Activated naive CD4-positive, alpha-beta T cell treated with anti-CD3 and anti-CD28 coated beads, Interleukin-2, amount 10 ng/mL, durations not matched to agents 7 days and 5 days (primary cell): ENCODE measurements at regions not wholly inside any gene's neighbourhood (a gene's known extent, or its start where the extent isn't known, plus 50 kb on each side); places are given as distances from the start of the nearest gene placed in this dataset.

Source experiments
- CTCF ChIA-PET: fragments of 350-600 bp; sonication (Branson Sonifier 250); formaldehyde crosslinking; loops from one replicate; lab custom pipeline; 2021; ENCODE audit warnings: antibody characterized with exemption; lab: Charles Lee
- DNase-seq: peaks from one replicate; pipeline ENCODE4 v3.0.0-alpha.2; 2020
- H3K27ac Mint-ChIP-seq: one replicate; pipeline ENCODE4 v1.8.0; 2021; ENCODE audit warnings: mild to moderate bottlenecking, moderate library complexity, mixed read lengths
- H3K27me3 Mint-ChIP-seq: one replicate; pipeline ENCODE4 v1.8.0; 2021; ENCODE audit warnings: mild to moderate bottlenecking, mixed read lengths
- H3K36me3 Mint-ChIP-seq: one replicate; pipeline ENCODE4 v1.8.0; 2021; ENCODE audit warnings: mixed read lengths
- H3K4me1 Mint-ChIP-seq: one replicate; pipeline ENCODE4 v1.8.0; 2021; ENCODE audit warnings: mixed read lengths
- H3K4me3 Mint-ChIP-seq: one replicate; pipeline ENCODE4 v1.8.0; 2021; ENCODE audit warnings: mild to moderate bottlenecking, moderate library complexity, mixed read lengths
- H3K9me3 Mint-ChIP-seq: one replicate; pipeline ENCODE4 v1.8.0; 2021; ENCODE audit warnings: mixed read lengths

- Mint-ChIP-seq H3K4me1 (peaks cover 24% of the 10 kb centered on the region), H3K4me3 (no peak overlapping the region), H3K9me3 (no peaks in the 10 kb centered on the region), H3K27ac (no peak overlapping the region), H3K27me3 (peaks cover 38% of the 10 kb centered on the region), H3K36me3 (no peaks in the 10 kb centered on the region)
- no peak for DNase-seq
- CTCF ChIA-PET = no interaction called here
These were observed 181.5 kb upstream of the TOPAZ1 start for GRCh38 chr3:44060164-44060563.

- Mint-ChIP-seq H3K4me3 (no peak overlapping the region), H3K36me3 (no peaks in the 10 kb centered on the region), H3K27ac (no peak overlapping the region), H3K27me3 (peaks cover 38% of the 10 kb centered on the region), H3K4me1 (peaks cover 24% of the 10 kb centered on the region), H3K9me3 (no peaks in the 10 kb centered on the region)
- CTCF ChIA-PET = no interaction called here
- DNase-seq = no peak
These were observed 180.4 kb upstream of the TOPAZ1 start for GRCh38 chr3:44061268-44061667.

GRCh38 chr3:44061961-44062360 is 179.7 kb upstream of the TOPAZ1 start:
- no peak overlapping the region for H3K4me3 Mint-ChIP-seq
- H3K27me3 Mint-ChIP-seq = peaks cover 33% of the 10 kb centered on the region

GRCh38 chr3:44065311-44066094 is 176.2 kb upstream of the TOPAZ1 start:
- H3K4me1 Mint-ChIP-seq = peaks cover 2% of the 10 kb centered on the region
- H3K27me3 Mint-ChIP-seq = peaks cover 21% of the 10 kb centered on the region
- H3K4me3 Mint-ChIP-seq = no peak overlapping the region
- H3K36me3 Mint-ChIP-seq = no peaks in the 10 kb centered on the region
- DNase-seq = no peak
- no peak overlapping the region for H3K27ac Mint-ChIP-seq
- no peaks in the 10 kb centered on the region for H3K9me3 Mint-ChIP-seq
- CTCF ChIA-PET = no interaction called here

More at GRCh38 chr3:44061961-44062360, 179.7 kb upstream of the TOPAZ1 start:
- CTCF ChIA-PET = no interaction called here
- no peak for DNase-seq
- Mint-ChIP-seq H3K4me1 (peaks cover 24% of the 10 kb centered on the region), H3K27ac (no peak overlapping the region), H3K9me3 (no peaks in the 10 kb centered on the region), H3K36me3 (no peaks in the 10 kb centered on the region)

- CTCF ChIA-PET = interaction anchor here (1.0 kb wide), 1 partner anchor 10 kb away, joined by 4 read pairs; no protein-coding TSS in a partner anchor
- no peak overlapping the region for H3K4me3 Mint-ChIP-seq
- no peaks in the 10 kb centered on the region for H3K36me3 Mint-ChIP-seq
- no peak overlapping the region for H3K27ac Mint-ChIP-seq
- H3K4me1 Mint-ChIP-seq = no peaks in the 10 kb centered on the region
- peaks cover 21% of the 10 kb centered on the region for H3K27me3 Mint-ChIP-seq
- H3K9me3 Mint-ChIP-seq = no peaks in the 10 kb centered on the region
- DNase-seq = no peak
These were observed 174.9 kb upstream of the TOPAZ1 start for GRCh38 chr3:44066806-44067205.

- H3K4me3 Mint-ChIP-seq = no peak overlapping the region
- H3K27ac Mint-ChIP-seq = no peak overlapping the region
- no peaks in the 10 kb centered on the region for H3K36me3 Mint-ChIP-seq
- CTCF ChIA-PET = interaction anchor here (1.0 kb wide), 1 partner anchor 10 kb away, joined by 4 read pairs; no protein-coding TSS in a partner anchor
- DNase-seq = no peak
- H3K27me3 Mint-ChIP-seq = peaks cover 15% of the 10 kb centered on the region
- no peaks in the 10 kb centered on the region for H3K9me3 Mint-ChIP-seq
- H3K4me1 Mint-ChIP-seq = no peaks in the 10 kb centered on the region
These were observed 174.3 kb upstream of the TOPAZ1 start for GRCh38 chr3:44067431-44067830.

- H3K27ac Mint-ChIP-seq = no peak overlapping the region
- H3K4me1 Mint-ChIP-seq = no peaks in the 10 kb centered on the region
- no peaks in the 10 kb centered on the region for H3K9me3 Mint-ChIP-seq
- no peak for DNase-seq
- H3K27me3 Mint-ChIP-seq = peaks cover 6% of the 10 kb centered on the region
- CTCF ChIA-PET = no interaction called here
- no peaks in the 10 kb centered on the region for H3K36me3 Mint-ChIP-seq
- H3K4me3 Mint-ChIP-seq = no peak overlapping the region
These were observed 172.9 kb upstream of the TOPAZ1 start for GRCh38 chr3:44068753-44069152.

GRCh38 chr3:44069276-44069675 is 172.4 kb upstream of the TOPAZ1 start:
- Mint-ChIP-seq H3K9me3 (no peaks in the 10 kb centered on the region), H3K27ac (no peak overlapping the region), H3K27me3 (peaks cover 6% of the 10 kb centered on the region), H3K4me3 (no peak overlapping the region), H3K36me3 (no peaks in the 10 kb centered on the region), H3K4me1 (no peaks in the 10 kb centered on the region)
- CTCF ChIA-PET = no interaction called here
- no peak for DNase-seq

- Mint-ChIP-seq H3K36me3 (no peaks in the 10 kb centered on the region), H3K4me1 (no peaks in the 10 kb centered on the region), H3K4me3 (no peak overlapping the region), H3K27me3 (peaks cover 10% of the 10 kb centered on the region), H3K9me3 (no peaks in the 10 kb centered on the region), H3K27ac (no peak overlapping the region)
- CTCF ChIA-PET = no interaction called here
- no peak for DNase-seq
These were observed 170.7 kb upstream of the TOPAZ1 start for GRCh38 chr3:44070841-44071546.

- CTCF ChIA-PET = no interaction called here
- Mint-ChIP-seq H3K4me3 (no peak overlapping the region), H3K36me3 (no peaks in the 10 kb centered on the region), H3K9me3 (no peaks in the 10 kb centered on the region), H3K4me1 (no peaks in the 10 kb centered on the region), H3K27ac (no peak overlapping the region), H3K27me3 (peaks cover 7% of the 10 kb centered on the region)
- DNase-seq = no peak
These were observed 168.8 kb upstream of the TOPAZ1 start for GRCh38 chr3:44072601-44073540.

- CTCF ChIA-PET = no interaction called here
- H3K36me3 Mint-ChIP-seq = no peaks in the 10 kb centered on the region
- H3K9me3 Mint-ChIP-seq = no peaks in the 10 kb centered on the region
- H3K4me3 Mint-ChIP-seq = no peak overlapping the region
- no peak overlapping the region for H3K27ac Mint-ChIP-seq
- no peaks in the 10 kb centered on the region for H3K4me1 Mint-ChIP-seq
- H3K27me3 Mint-ChIP-seq = peaks cover 7% of the 10 kb centered on the region
- no peak for DNase-seq
These were observed 167.5 kb upstream of the TOPAZ1 start for GRCh38 chr3:44074181-44074580.

- peaks cover 7% of the 10 kb centered on the region for H3K27me3 Mint-ChIP-seq
- H3K36me3 Mint-ChIP-seq = no peaks in the 10 kb centered on the region
- no peaks in the 10 kb centered on the region for H3K4me1 Mint-ChIP-seq
- DNase-seq = no peak
- no peak overlapping the region for H3K4me3 Mint-ChIP-seq
- H3K9me3 Mint-ChIP-seq = no peaks in the 10 kb centered on the region
- no peak overlapping the region for H3K27ac Mint-ChIP-seq
- CTCF ChIA-PET = no interaction called here
These were observed 165.4 kb upstream of the TOPAZ1 start for GRCh38 chr3:44076221-44076829.

GRCh38 chr3:44077267-44077666 is 164.4 kb upstream of the TOPAZ1 start:
- Mint-ChIP-seq H3K9me3 (no peaks in the 10 kb centered on the region), H3K36me3 (no peaks in the 10 kb centered on the region), H3K4me1 (no peaks in the 10 kb centered on the region), H3K27ac (no peak overlapping the region), H3K27me3 (peaks cover 15% of the 10 kb centered on the region), H3K4me3 (no peak overlapping the region)
- CTCF ChIA-PET = interaction anchor here (1.0 kb wide), 2 partner anchors 10 to 220 kb away, joined by 3 to 4 read pairs; no protein-coding TSS in a partner anchor
- no peak for DNase-seq

- H3K27ac Mint-ChIP-seq = no peak overlapping the region
- DNase-seq = no peak
- H3K4me1 Mint-ChIP-seq = no peaks in the 10 kb centered on the region
- no peaks in the 10 kb centered on the region for H3K9me3 Mint-ChIP-seq
- H3K4me3 Mint-ChIP-seq = no peak overlapping the region
- no peaks in the 10 kb centered on the region for H3K36me3 Mint-ChIP-seq
- peaks cover 15% of the 10 kb centered on the region for H3K27me3 Mint-ChIP-seq
- CTCF ChIA-PET = no interaction called here
These were observed 162.8 kb upstream of the TOPAZ1 start for GRCh38 chr3:44078863-44079262.
